HG02973 (cell line): ENCODE measurements at regions not wholly inside any gene's neighbourhood (a gene's known extent, or its start where the extent isn't known, plus 50 kb on each side); places are given as distances from the start of the nearest gene placed in this dataset.

ENCODE experiments used
- ATAC-seq: cut with Tn5 transposase; IDR thresholded peaks from one replicate; pipeline ENCODE4 v1.9.1; 2021; ENCODE audit warnings: moderate library complexity; ENCODE audit not compliant: unreplicated experiment

GRCh38 chr2:128781166-128781565 is 462.5 kb upstream of the HS6ST1 start:
- no peak for ATAC-seq

DNA sequence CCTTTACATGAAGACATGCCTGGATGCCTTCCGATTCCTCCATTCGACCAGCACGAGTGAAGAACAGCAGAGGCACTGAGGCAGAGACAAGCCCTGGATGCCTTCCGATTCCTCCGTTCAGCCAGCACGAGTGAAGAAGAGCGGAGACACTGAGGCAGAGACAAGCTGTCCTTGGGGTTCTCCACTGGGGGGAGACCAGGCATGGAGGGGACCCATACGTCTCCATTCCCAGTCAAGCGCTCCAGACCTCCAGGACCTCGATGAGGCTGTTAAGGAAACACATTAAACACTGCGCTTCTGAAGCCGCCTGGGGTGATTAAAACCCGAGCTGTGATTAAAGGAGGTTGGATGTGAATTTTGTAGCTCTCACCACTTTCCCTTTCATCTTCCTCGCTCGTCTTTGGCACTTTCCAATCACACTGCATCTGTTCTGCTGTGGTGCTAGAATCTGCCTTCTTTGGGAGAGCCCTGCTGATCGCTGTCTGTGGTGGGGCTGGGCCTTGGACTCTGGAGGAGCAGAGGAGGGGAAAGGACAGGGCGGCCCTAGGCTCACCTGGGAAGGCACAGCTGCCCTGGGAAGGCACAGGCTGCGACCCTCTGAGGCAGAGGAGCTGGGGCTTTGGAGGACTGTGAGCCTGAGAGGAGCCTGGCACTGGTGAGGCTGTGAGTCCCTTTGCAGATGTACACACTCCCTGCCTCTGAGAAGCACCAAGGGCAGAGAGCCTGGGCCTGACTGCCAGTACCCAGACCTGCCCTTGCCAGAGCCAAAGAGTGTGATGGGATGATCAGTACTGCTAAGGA is 463.1 kb upstream of the HS6ST1 start:
- ATAC-seq, result no peak

DNA sequence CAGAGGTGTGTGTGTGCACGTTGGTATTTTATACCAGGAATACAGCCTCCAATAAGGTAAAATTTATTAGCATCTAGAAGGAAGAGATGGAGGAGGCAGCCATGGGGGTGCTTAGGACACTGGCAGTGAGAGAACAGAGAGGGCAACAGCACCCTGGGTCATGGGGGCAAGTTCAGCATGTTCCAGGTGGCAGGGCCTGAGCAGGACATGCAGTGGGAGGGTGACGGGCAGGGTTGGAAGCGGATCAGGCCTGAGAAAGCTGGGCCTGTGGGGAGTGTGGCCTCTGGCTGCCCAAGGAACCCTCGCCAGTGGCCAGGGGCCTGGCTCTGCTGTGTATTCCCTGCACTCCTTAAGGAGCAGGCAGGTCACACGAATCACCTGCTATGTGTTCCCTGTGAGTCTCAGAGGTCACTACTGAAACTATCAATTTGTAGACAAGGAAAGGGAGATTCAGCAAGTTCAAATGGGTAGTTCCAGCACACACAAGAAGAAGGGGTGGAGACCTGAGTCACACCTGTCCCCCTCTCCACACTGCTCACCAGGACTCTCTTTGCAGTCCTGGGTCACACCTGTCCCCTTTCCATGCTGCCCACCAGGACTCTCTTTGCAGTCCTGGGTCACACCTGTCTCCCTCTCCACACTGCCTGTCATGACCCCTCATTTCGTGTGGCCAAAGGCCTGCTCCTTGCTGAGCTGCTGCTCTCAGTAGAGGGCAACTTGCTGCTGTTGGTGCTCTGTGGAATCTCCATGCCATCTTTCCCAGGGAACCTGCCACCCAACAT is 463.9 kb upstream of the HS6ST1 start:
- ATAC-seq, result no peak

DNA sequence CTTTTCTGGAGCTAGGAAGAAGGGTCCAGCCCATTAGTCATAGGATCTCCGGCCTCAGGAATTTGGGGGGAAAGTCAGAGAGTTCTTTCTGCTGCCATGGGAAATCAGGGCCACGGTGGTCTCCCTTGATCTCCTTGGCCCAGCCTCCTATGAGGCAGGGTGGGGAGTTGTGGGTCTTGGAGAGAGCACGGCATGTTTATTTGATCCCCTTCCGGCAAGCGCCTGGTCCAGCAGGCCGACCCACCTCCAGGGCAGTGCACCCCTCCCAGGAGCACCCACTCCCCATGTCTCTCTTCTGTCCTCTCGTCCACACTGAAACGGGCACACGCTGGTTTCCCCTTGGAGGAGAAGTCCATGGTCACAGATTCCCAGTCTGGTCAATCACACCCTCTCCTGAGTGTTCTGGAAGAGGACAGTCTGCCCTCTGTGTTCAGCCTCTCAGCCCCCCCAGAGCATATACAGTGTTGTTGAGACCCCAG is 464.6 kb upstream of the HS6ST1 start:
- ATAC-seq, result no peak

DNA sequence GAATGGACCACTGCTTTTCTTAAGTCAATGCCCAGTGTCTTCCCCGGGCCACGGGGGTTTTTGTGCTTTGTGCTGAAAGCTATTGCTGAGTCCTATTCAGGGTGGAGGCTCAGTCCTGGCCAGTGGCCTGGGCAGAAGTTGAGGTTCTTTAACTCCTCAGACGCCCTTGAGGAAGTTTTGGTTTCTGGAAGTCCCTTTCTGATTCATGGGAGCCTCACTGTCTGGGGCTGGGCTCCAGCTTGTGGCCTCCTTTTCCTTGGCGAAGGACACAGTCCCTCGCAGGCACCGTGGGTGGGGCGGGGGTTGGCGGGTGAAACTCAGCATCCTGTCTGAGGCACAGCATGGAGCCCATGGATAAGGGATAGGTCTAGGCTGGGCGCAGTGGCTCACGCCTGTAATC is 465.2 kb upstream of the HS6ST1 start:
- no peak for ATAC-seq

- ATAC-seq, result no peak
Measured at GRCh38 chr2:128784626-128785306, 466.1 kb upstream of the HS6ST1 start.

DNA sequence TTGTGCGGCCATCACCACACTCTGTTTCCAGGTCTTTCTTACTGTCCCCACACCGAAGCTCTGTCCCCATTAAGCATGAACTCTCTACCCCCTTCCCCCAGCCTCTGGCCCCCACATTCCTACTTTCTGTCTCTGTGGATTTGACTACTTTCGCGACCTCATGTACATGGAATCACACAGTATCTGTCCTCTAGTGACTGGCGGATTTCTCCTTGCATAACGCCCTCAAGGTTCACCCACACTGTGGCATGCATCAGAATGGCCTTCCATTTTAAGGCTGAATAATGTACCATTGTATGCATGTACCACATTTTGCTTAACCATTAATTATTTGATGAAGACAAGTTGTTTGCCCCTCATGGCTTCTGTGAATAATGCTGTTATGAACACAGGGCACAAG is 467.6 kb upstream of the HS6ST1 start:
- no peak for ATAC-seq

DNA sequence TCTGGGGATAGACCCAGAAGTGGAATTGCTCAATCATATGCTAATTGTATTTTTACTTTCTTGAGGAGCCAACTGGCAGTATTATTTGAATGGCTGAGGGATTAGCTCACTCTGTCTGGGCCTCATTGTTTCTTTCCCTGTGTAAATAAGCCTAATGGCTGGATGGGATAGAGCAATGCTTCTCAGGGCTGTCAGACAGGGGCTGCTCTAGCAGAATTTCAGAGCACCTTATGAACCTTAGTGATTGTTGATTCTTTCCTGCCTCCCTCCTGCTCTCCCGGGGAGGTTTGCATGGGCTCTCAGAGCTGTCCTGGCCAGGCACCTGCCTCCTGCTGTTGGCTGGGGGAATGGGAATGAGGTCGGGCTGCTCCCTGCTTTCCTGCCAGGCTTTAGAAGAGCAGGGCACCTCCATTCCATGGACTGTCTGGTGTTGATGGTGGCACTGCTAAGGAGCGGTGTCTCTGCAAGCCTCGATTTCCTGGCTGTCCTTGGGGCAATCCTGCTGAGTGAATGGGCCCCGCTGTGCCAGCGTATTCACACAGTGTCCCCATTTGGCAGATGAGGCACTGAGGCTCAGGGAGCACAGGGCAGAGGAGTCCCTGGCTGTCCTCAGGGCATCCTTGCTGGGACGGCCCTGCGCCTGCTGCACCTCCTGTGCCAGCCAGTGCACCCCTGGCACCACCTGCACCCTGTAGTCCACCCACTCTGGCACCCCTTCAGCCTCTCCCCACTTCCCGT is 468.2 kb upstream of the HS6ST1 start:
- no peak for ATAC-seq

DNA sequence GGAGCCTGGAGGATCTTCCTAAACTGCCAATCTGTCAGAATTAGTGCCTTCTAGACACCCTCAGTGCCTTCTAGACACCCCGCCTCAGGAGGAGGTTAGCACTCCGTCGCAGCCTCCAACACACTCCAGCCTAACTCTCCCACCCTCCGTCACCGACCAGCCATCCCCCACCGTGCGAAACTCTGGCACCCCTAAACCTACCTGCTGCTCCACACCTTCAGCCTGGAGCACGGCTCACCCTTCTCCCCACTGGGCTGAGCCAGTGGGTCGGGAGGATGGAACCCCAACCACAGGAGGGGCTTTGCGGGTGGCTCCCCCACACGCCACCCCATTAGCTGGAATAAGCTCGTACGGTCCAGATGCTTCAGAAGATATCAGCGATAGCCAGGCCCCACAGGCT is 468.9 kb upstream of the HS6ST1 start:
- no peak for ATAC-seq

- no peak for ATAC-seq
Measured at GRCh38 chr2:128788636-128789220, 470.1 kb upstream of the HS6ST1 start.

DNA sequence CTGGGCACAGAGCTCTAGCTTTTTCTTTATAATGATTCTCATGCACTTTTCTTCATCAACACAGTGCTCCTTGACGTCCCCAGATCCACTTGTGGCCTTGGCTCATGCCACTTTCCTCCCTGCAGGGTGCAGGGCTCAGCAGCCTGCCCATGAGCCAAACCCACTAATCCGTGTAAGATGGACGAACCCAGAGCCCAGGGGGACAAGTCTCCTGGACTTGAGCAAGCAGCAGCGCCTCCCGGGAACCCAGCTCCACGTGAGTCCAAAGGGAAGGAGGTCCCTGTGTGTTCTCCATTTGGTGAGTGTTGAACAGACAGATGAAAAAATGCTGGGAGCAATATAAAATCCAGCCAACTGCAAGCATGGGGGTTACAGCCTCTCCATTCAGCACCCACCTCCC is 470.6 kb upstream of the HS6ST1 start:
- no peak for ATAC-seq

DNA sequence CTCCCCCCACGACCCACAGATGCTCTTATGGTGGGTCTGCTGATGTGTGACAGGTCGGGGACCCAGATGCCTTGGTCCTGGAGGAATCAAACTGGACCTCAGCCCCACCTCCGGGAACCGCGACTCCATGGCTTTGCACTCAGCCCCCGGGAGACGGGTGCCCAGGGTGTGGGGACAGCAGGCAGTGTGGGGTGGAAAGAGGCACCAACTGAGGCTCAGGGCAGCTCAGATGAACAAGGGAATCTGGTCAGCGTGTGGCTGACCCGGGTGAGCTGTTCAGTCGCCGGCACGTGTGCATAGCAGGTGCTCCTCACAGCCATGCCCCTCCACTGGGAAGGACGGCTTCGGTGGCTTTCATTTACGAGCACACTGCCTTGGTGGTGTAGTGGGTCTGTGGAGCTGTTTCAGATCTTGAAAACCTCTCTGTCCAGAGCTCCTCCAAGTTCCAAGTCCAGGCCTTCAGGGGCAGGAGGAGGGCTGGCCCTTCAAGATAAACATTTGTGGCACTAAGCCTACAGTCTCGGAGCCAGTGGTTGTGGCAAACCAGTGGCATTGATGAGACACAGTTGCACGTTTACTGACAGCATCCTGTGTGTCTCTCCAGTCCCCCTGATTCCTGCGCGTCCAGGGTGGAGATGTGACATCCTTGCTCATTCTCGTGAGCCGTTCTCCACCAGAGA is 471.2 kb upstream of the HS6ST1 start:
- ATAC-seq, result no peak

- ATAC-seq, result no peak
Measured at GRCh38 chr2:128790541-128791001, 471.9 kb upstream of the HS6ST1 start.

GRCh38 chr2:128791120-128791984 is 472.7 kb upstream of the HS6ST1 start:
- ATAC-seq, result no peak

DNA sequence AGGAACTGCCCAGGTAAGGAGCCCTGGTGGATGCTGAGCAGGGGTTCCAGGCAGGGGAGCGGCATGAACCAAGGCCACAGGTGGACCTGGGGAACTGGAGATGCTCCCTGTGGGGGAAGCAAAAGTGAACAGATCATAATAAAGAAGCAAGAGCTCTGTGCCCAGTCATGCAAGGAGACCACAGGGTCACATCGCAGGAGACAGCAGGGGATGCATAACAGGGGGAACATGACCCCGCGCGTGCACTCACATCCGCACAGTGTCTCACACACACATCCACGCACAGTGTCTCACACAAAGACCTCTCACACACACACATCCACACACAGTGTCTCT is 473.3 kb upstream of the HS6ST1 start:
- ATAC-seq, result no peak

- ATAC-seq, result no peak
Measured at GRCh38 chr2:128792476-128793054, 473.9 kb upstream of the HS6ST1 start.

DNA sequence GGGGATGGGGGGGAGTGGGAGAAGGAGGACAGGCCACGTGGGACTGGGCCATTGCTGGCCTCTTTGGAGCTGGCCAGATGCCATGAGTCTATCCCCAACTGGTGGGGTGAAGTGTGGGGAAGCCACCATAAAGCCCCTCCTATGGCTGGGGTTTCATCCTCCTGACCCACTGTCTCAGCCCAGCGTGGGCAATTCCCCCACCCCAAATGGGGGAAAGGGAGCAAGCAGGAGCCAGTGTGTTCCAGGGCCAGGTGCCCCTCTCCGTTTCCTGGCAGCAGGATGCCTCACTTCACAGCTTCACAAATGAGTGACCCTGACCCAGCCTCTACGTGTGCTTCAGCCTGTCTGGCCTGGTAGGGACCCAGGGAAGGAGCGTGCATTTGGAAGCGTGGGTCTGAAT is 474.7 kb upstream of the HS6ST1 start:
- ATAC-seq, result no peak

- ATAC-seq, result no peak
Measured at GRCh38 chr2:128794285-128794684, 475.6 kb upstream of the HS6ST1 start.

DNA sequence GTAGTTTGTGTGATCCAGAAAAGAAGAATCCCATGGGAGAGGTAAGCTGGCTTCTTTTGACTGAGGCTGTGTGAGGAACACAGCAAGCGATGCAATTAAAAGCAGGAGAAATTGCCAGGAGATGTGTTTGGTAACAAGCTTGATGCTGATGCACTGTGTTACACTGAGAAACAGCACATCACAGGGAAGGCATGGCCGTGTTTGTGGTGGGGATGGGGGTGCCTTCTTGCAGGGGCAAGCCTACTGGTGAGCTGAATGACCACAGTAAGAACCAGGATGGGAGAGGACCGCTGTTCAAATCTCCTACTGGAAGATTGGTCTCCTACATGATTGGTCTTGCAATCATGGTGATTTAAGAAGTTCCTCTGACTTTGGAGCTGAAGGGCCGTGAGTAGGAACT is 477.7 kb upstream of the HS6ST1 start:
- ATAC-seq, result no peak
